ENCODE measurements at regions not wholly inside any gene's neighbourhood (a gene's known extent, or its start where the extent isn't known, plus 50 kb on each side); places are given as distances from the start of the nearest gene placed in this dataset.

GRCh38 chr10:128722947-128723346 is 596.7 kb upstream of the MKI67 start:
- no peak for TF ChIP-seq RNF2 (IDR thresholded peaks at IDR 0.05)
- no peak for TF ChIP-seq SP1 (CRISPR knock-in tag; IDR thresholded peaks at IDR 0.05)
- TF ChIP-seq KLF13 (tag; IDR thresholded peaks at IDR 0.05; ENCODE audit: borderline replicate concordance, low read depth): no peak
- TF ChIP-seq TRIM25 (IDR thresholded peaks at IDR 0.05; ENCODE audit: borderline replicate concordance): no peak
- no peak for TF ChIP-seq ELF4 (CRISPR knock-in tag; IDR thresholded peaks at IDR 0.05)
- TF ChIP-seq SREBF2 (CRISPR knock-in tag; IDR thresholded peaks at IDR 0.05): no peak
- no peak for TF ChIP-seq FOSL1 (tag; conservative IDR thresholded peaks at IDR 0.05)
- no peak for TF ChIP-seq POLR2AphosphoS5 (IDR thresholded peaks at IDR 0.05; ENCODE audit: control insufficient read depth, insufficient read depth, low read depth, low read length)
- no peak for TF ChIP-seq CTCF (IDR thresholded peaks at IDR 0.05 in 2 of 3, conservative IDR thresholded peaks at IDR 0.05 in 1 of 3; ENCODE audit: insufficient read depth in 2 of 3, low read depth in 1 of 3, low read length in 3 of 3)
- TF ChIP-seq EHMT2 (IDR thresholded peaks at IDR 0.05): no peak
- no peak for TF ChIP-seq ZNF639 (CRISPR knock-in tag; conservative IDR thresholded peaks at IDR 0.05 in 1 of 2, IDR thresholded peaks at IDR 0.05 in 1 of 2)
- TF ChIP-seq SAFB2 (IDR thresholded peaks at IDR 0.05; ENCODE audit: borderline replicate concordance, low read depth, low read length, severe bottlenecking): no peak
- TF ChIP-seq MTF1 (CRISPR knock-in tag; IDR thresholded peaks at IDR 0.05; ENCODE audit: borderline replicate concordance): no peak
- no peak for TF ChIP-seq ZNF444 (CRISPR knock-in tag; IDR thresholded peaks at IDR 0.05)

Measured in K562 (cell line).